Adrenal gland (tissue), 5 donors: ENCODE measurements at regions not wholly inside any gene's neighbourhood (a gene's known extent, or its start where the extent isn't known, plus 50 kb on each side); places are given as distances from the start of the nearest gene placed in this dataset.

ENCODE experiments used
- POLR2A ChIP-seq, 2 donors: fragments of 450-650 bp; IDR thresholded peaks; one replicate each; pipeline ENCODE4 v1.6.1; 2017; ENCODE audit warnings: antibody characterized with exemption in 2 of 2, mild to moderate bottlenecking in 2 of 2, moderate library complexity in 1 of 2
- TF ChIP-seq, protein P1 (sequence below), 6 experiments: fragments of 450-650 bp in 4 of 6; fragments of 200-600 bp in 2 of 6; sonication (generic) in 1 of 6; IDR thresholded peaks; 1 replicate in 5 of 6; 2 replicates in 1 of 6; pipeline versions ENCODE4 v1.5.1 to v1.8.0; 2016 to 2021; ENCODE audit warnings: antibody characterized with exemption in 6 of 6, mild to moderate bottlenecking in 2 of 6, moderate library complexity in 1 of 6
- donor health status: DM: no; HTN: no; CAD: no.

- no peak for TF ChIP-seq POLR2A (IDR thresholded peaks at IDR 0.05)
- TF ChIP-seq, protein P1, sequence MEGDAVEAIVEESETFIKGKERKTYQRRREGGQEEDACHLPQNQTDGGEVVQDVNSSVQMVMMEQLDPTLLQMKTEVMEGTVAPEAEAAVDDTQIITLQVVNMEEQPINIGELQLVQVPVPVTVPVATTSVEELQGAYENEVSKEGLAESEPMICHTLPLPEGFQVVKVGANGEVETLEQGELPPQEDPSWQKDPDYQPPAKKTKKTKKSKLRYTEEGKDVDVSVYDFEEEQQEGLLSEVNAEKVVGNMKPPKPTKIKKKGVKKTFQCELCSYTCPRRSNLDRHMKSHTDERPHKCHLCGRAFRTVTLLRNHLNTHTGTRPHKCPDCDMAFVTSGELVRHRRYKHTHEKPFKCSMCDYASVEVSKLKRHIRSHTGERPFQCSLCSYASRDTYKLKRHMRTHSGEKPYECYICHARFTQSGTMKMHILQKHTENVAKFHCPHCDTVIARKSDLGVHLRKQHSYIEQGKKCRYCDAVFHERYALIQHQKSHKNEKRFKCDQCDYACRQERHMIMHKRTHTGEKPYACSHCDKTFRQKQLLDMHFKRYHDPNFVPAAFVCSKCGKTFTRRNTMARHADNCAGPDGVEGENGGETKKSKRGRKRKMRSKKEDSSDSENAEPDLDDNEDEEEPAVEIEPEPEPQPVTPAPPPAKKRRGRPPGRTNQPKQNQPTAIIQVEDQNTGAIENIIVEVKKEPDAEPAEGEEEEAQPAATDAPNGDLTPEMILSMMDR (IDR thresholded peaks at IDR 0.05): no peak
Measured at GRCh38 chr12:92259291-92259690, 113.6 kb upstream of the BTG1 start.
